Femur (tissue), 1 donor: ENCODE measurements at regions not wholly inside any gene's neighbourhood (a gene's known extent, or its start where the extent isn't known, plus 50 kb on each side); places are given as distances from the start of the nearest gene placed in this dataset.
"Not testable (repeated sequence)": the region's sequence is repeated elsewhere in the genome, so short reads cannot be mapped to it uniquely, and the experiment has no call there.

ENCODE experiments used
- DNase-seq: peaks from one replicate; pipeline ENCODE4 v3.0.0-alpha.2; 2017

DNA sequence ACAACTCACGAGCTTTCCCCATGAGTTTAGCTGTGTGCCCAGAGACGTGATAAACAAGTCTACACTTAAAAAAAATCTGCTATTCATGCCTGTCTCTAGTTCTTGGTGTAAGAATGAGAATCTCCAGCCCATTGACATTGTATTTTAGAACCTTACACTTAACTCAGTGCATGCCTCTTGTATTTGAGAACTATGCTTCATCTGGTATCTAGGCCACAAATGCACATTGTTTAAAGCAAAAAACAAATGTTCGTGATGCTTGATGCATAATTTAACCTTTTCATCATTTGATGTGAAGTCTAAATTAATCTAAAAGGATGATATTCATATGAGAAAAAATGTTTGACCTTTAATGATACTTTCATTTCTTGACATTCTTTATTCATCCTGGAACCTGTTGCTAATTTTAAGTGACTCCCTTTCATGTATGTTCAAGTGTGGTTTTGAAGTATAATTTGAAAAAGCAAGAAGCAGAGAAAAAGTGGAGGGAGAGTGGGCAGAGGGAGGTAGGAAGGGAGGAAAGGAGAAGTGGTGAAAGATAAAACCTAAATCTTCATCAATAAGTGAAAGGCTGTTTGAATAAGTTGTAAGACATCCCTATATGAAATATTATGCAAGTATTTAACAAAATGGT, 116.9 kb downstream of the PFDN4 start:
- no peak for DNase-seq

DNA sequence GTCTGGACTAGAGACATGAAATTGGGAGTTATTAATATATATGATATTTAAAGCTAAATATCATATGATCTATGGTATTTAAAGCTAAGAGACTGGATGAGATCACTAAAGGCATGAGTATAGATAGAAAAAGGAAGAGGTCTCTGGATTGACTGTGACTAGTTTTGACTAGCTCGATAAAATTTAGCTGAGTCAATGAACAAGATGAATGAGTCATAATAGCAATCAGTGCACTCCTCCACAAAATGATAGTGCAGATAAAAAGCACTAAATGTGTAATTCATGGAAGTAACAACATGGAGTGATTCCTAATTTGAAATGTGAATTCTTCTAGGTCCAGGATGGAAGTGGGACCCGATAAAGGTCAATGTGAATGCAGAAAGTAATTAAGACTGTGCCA, 127.4 kb downstream of the PFDN4 start:
- no peak for DNase-seq

DNA sequence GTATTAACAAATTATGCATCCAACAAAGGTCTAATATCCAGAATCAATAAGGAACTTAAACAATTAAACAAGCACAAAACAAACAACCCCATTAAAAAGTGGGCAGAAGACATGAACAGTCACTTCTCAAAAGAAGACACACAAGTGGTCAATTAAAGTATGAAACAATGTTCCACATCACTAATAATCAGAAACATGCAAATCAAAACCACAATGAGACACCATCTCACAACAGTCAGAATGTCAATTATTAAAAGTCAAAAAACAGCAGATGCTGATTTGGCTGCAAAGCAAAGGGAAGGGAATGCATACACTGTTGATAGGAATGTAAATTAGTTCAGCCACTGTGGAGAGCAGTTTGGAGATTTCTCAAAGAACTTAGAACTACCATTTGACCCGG, 129.3 kb downstream of the PFDN4 start:
- DNase-seq: no peak

GRCh38 chr20:54339093-54339492, 131.2 kb downstream of the PFDN4 start:
- DNase-seq: no peak

DNA sequence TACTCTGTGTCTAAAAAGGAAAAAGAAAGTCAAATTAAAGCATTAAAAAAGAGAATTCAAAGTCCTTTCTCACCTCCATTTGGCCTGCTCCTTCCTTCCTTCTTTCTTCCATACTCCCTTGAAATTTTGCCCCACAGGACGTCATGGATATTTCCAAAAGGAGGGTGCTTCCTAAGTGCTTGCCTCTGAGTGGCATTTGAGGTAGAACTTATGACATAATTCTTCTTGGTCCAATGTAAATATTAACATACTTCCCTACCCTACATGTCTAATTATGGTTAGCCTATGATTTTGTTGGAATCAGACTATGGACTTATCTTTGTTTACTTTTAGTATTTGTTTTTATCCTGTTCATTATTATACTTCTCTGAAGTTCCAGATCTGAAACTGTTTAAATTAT, 132.3 kb downstream of the PFDN4 start:
- DNase-seq: no peak

DNA sequence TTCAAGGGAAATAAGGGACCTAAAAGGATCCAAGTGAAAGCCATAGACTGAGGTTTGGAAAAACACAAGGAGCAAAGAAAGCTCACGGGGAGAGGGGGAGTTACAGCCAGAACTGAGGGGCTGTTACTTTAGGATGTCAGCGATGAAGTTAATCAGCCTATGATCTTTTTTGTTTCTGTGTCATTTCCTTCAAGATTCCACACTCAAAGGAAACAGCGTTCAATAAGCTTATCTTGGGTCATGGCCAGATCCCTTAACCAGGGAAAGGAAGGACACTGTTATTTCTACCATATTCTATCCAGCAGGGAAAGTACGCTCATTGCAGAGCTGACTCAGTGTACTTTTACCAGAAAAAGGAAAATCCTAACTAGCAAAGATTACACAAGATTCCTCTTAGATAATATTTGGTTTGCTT, 132.8 kb downstream of the PFDN4 start:
- no peak for DNase-seq

DNA sequence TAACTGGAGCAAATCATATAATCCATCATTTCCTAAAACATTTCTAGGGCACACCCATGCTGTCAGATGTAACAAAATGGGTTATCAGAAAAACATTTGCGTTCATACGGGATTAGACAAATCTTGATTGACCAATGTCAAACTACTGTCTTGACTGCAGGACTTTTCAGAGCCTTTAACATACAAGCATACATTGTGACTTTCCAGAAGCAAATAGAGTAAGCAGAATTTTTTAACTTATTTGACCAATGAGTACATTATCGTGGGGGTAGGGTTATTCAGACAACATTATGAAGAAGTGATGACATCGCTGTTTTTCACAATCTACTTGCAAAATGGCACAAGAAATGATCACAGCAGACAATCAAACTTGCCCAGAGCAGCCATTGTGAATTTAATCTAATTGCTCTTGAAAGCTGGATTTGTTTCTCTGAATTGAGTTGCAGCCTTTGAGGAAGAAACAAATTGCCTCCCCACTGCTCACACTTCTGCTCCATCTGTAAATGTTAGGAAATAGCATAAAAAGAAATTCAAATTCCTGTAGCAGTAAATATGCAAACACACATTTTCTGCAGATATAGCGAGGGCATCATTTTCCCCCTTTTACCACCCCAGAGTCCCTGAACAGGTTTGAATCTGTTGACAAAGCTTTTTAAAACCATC, 133.0 kb upstream of the DOK5 start:
- DNase-seq: no peak

GRCh38 chr20:54343099-54343498, 132.3 kb upstream of the DOK5 start:
- DNase-seq: no peak

- DNase-seq: no peak
These were observed 131.8 kb upstream of the DOK5 start for GRCh38 chr20:54343634-54344033.

- no peak for DNase-seq
These were observed 130.6 kb upstream of the DOK5 start for GRCh38 chr20:54344832-54345231.

DNA sequence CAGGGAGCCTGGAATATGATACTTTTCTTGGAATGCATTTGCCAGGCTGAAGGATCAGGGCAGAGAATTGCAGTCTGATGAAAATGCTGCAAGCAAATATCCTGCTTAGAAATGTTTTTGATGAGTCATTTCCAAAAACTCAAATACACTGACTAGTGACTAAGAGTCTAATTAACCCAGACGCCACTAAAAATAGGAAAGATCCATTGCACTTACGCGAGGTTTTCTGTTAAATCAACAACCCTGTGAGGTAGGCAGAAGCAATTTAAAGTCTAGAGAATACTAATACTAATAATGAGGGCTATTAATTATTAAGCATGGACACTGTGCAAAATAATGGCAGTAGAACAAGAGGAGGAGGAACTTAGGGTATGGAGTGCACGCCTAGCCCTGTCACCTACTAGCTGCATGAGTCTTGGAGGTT, 130.1 kb upstream of the DOK5 start:
- DNase-seq: no peak

GRCh38 chr20:54345821-54346220, 129.6 kb upstream of the DOK5 start:
- DNase-seq: no peak

GRCh38 chr20:54346276-54346675, 129.1 kb upstream of the DOK5 start:
- DNase-seq: no peak

DNA sequence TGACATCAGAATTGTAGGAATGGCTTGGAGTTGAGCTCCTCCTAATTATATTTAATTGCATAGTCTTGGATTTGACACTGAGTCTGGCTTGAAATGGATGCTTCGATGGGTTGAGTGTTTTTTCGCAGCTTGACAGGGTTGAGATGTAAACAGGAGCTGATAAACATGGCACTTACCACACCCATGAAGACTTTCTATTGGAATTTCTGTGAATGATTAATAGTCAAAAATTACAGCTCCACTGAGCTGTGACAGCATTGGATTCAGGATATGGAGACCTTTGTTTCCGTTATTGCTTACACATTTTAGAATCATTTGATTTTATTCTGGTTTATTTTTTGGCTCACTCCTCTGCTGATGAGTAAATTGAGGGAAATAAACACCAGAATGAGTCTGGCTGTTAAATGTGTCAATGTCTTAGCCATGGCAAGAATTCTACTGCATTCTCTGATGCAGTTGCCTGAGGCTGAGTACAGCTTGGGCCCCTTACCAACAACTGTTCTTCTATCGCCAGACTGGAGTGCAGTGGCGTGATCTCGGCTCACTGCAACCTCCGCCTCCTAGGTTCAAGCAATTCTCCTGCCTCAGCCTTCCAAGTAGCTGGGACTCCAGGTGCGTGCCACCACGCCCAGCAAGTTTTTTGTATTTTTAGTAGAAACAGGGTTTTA, 128.1 kb upstream of the DOK5 start:
- DNase-seq: no peak

DNA sequence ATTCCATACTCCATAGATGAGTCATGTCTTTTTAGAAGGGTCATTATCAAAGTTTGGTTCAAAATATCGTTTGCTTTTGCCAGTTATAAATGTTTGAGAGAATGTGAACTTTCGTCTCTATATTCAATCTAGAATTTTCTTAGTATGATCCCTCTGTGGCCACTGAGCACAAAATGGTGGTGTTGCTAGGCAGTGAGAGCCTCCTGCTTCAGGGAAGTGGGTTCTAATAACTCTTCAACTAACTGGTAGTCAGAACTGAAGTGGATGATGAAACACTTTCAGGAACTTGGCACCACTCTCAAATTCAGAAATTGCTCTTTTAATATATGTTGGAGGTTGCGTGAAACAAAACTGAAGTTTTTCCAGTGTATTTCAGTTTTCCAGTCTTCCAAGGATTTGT, 125.0 kb upstream of the DOK5 start:
- DNase-seq: no peak

GRCh38 chr20:54351371-54352136, 123.8 kb upstream of the DOK5 start:
- no peak for DNase-seq

- not testable (repeated sequence) for DNase-seq
These were observed 122.9 kb upstream of the DOK5 start for GRCh38 chr20:54352541-54352940.

GRCh38 chr20:54353292-54353691, 122.1 kb upstream of the DOK5 start:
- no peak for DNase-seq

- DNase-seq: no peak
These were observed 119.6 kb upstream of the DOK5 start for GRCh38 chr20:54355631-54356280.

- DNase-seq: no peak
These were observed 118.6 kb upstream of the DOK5 start for GRCh38 chr20:54356801-54357200.

- DNase-seq: no peak
These were observed 113.9 kb upstream of the DOK5 start for GRCh38 chr20:54361475-54361874.

GRCh38 chr20:54362283-54362682, 113.1 kb upstream of the DOK5 start:
- DNase-seq: no peak

GRCh38 chr20:54364365-54364764, 111.0 kb upstream of the DOK5 start:
- no peak for DNase-seq
